ENCODE measurements at regions not wholly inside any gene's neighbourhood (a gene's known extent, or its start where the extent isn't known, plus 50 kb on each side); places are given as distances from the start of the nearest gene placed in this dataset.

GRCh38 chr2:166661391-166661790, 167.3 kb upstream of the SCN7A start:
- Histone ChIP-seq H2AFZ (replicated peaks; ENCODE audit: low read length, poor library complexity) (no peak overlapping the region), H3K14ac (replicated peaks; ENCODE audit: low read depth, low read length) (no peak overlapping the region), H3K27ac (ENCODE audit: insufficient read depth, low read length) (no peak overlapping the region), H3K27me3 (ENCODE audit: control insufficient read depth, insufficient read depth, low read length) (no peaks in the 10 kb centered on the region), H3K23ac (ENCODE audit: low read depth, low read length) (no peak overlapping the region), H3K79me1 (ENCODE audit: low read depth in 1 of 2, low read length in 2 of 2) (no peaks in the 10 kb centered on the region), H3K4ac (ENCODE audit: low read depth, low read length) (no peak overlapping the region), H3K4me3 (ENCODE audit: insufficient read depth, low read depth, low read length) (no peak overlapping the region), H2AK9ac (replicated peaks; ENCODE audit: low read depth, low read length, poor library complexity) (no peak overlapping the region), H3K56ac (ENCODE audit: extremely low read depth, insufficient read depth, low read length) (no peak overlapping the region), H3K9ac (ENCODE audit: low read depth, low read length) (no peak overlapping the region), H2BK15ac (ENCODE audit: low read depth, low read length) (no peak overlapping the region), H3K9me1 (ENCODE audit: insufficient read depth, low read length) (no peaks in the 10 kb centered on the region), H2BK5ac (ENCODE audit: low read depth, low read length, poor library complexity, severe bottlenecking) (no peak overlapping the region), H2AK5ac (ENCODE audit: low read depth, low read length) (no peak overlapping the region), H2BK120ac (ENCODE audit: low read depth, low read length) (no peak overlapping the region), H3K18ac (ENCODE audit: low read depth, low read length) (no peak overlapping the region), H4K8ac (ENCODE audit: low read depth in 2 of 2, low read length in 2 of 2) (no peak overlapping the region), H4K20me1 (ENCODE audit: insufficient read depth, low read length) (no peaks in the 10 kb centered on the region), H3K4me2 (ENCODE audit: low read depth, low read length) (no peak overlapping the region), H4K91ac (ENCODE audit: insufficient read depth, low read depth, low read length) (no peak overlapping the region), H3K9me3 (ENCODE audit: control insufficient read depth, insufficient read depth, low read length) (no peaks in the 10 kb centered on the region), H3K4me1 (ENCODE audit: control insufficient read depth, insufficient read depth, low read length) (peaks cover 3% of the 10 kb centered on the region; the same call in 1 of the 2 replicates), H3K36me3 (ENCODE audit: control insufficient read depth, insufficient read depth, low read length) (no peaks in the 10 kb centered on the region), H2BK20ac (ENCODE audit: low read depth, low read length) (no peak overlapping the region), H4K5ac (ENCODE audit: low read depth, low read length) (no peak overlapping the region)
- no peak for ATAC-seq (ENCODE audit: low read depth)
- intact Hi-C loops (cut with micrococcal nuclease): no loop called here
- CTCF ChIA-PET: no interaction called here
- POLR2A ChIA-PET (ENCODE audit: unreplicated experiment): no interaction called here
- no peak for DNase-seq
- no CpG with 5 or more reads among the region's 2 CpGs for WGBS, 2 experiments (ENCODE audit: extremely low coverage in 2 of 2, insufficient read length in 1 of 2)
- in situ Hi-C loops (cut with MboI; ENCODE audit: low sequenced_read_pairs): no loop called here
- no TSS peak for BruUV-seq (replicated peaks)
- dilution Hi-C loops (cut with HindIII; ENCODE audit: low sequenced_read_pairs, unreplicated experiment): no loop called here
- no peak for TF ChIP-seq NFE2L2 (IDR thresholded peaks at IDR 0.05; ENCODE audit: low read depth, low read length)
- no peak for TF ChIP-seq CHD1 (IDR thresholded peaks at IDR 0.05; ENCODE audit: low read depth, low read length)
- no peak for TF ChIP-seq USF2 (IDR thresholded peaks at IDR 0.05; ENCODE audit: low read depth, low read length)
- no peak for TF ChIP-seq RAD21 (IDR thresholded peaks at IDR 0.05; ENCODE audit: low read length)
- TF ChIP-seq POLR2A (IDR thresholded peaks at IDR 0.05; ENCODE audit: low read depth, low read length): no peak
- TF ChIP-seq FOS (IDR thresholded peaks at IDR 0.05; ENCODE audit: low read depth, low read length): no peak
- no peak for TF ChIP-seq RFX5 (IDR thresholded peaks at IDR 0.05; ENCODE audit: low read depth, low read length)
- no peak for TF ChIP-seq CTCF (conservative IDR thresholded peaks at IDR 0.05; ENCODE audit: low read depth, low read length)
- TF ChIP-seq MAFK (IDR thresholded peaks at IDR 0.05; ENCODE audit: low read depth, low read length): no peak
- no peak for TF ChIP-seq MAZ (IDR thresholded peaks at IDR 0.05; ENCODE audit: borderline replicate concordance, low read depth, low read length)
- TF ChIP-seq, protein P1, sequence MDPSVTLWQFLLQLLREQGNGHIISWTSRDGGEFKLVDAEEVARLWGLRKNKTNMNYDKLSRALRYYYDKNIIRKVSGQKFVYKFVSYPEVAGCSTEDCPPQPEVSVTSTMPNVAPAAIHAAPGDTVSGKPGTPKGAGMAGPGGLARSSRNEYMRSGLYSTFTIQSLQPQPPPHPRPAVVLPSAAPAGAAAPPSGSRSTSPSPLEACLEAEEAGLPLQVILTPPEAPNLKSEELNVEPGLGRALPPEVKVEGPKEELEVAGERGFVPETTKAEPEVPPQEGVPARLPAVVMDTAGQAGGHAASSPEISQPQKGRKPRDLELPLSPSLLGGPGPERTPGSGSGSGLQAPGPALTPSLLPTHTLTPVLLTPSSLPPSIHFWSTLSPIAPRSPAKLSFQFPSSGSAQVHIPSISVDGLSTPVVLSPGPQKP (IDR thresholded peaks at IDR 0.05; ENCODE audit: borderline replicate concordance, low read depth, low read length): no peak
- TF ChIP-seq SMC3 (IDR thresholded peaks at IDR 0.05; ENCODE audit: low read depth, low read length): no peak
- TF ChIP-seq MXI1 (IDR thresholded peaks at IDR 0.05; ENCODE audit: borderline replicate concordance, low read depth, low read length): no peak
- no peak for TF ChIP-seq RCOR1 (IDR thresholded peaks at IDR 0.05; ENCODE audit: insufficient replicate concordance, low read length)
- TF ChIP-seq BHLHE40 (IDR thresholded peaks at IDR 0.05; ENCODE audit: low read depth, low read length): no peak
- no peak for TF ChIP-seq CEBPB (IDR thresholded peaks at IDR 0.05; ENCODE audit: low read depth, low read length)
